HAP-1 (cell line): ENCODE measurements at regions not wholly inside any gene's neighbourhood (a gene's known extent, or its start where the extent isn't known, plus 50 kb on each side); places are given as distances from the start of the nearest gene placed in this dataset.
"Not testable (repeated sequence)": the region's sequence is repeated elsewhere in the genome, so short reads cannot be mapped to it uniquely, and the experiment has no call there.

ENCODE experiments used
- DNase-seq, 2 experiments: peaks; one replicate each; pipeline ENCODE4 v3.0.0-alpha.2; 2016 to 2020; ENCODE audit warnings: low spot score in 2 of 2
- H3K27me3 ChIP-seq: fragments of 250-450 bp; sonication (Bioruptor Pico); 2 replicates; pipeline ENCODE4 v1.5.1; 2020; ENCODE audit warnings: low read depth, mild to moderate bottlenecking, moderate library complexity
- H3K36me3 ChIP-seq: fragments of 250-450 bp; sonication (Bioruptor Pico); replicated peaks from 2 replicates; pipeline ENCODE4 v1.5.1; 2020; ENCODE audit warnings: mild to moderate bottlenecking
- H3K4me1 ChIP-seq: fragments of 250-450 bp; sonication (Bioruptor Pico); 2 replicates; pipeline ENCODE4 v1.5.1; 2020; ENCODE audit warnings: mild to moderate bottlenecking
- H3K4me3 ChIP-seq: fragments of 250-450 bp; sonication (Bioruptor Pico); 2 replicates; pipeline ENCODE4 v1.5.1; 2020; ENCODE audit warnings: mild to moderate bottlenecking, moderate library complexity
- H3K9me3 ChIP-seq: fragments of 250-450 bp; sonication (Bioruptor Pico); 2 replicates; pipeline ENCODE4 v1.5.1; 2020; ENCODE audit warnings: mild to moderate bottlenecking, moderate library complexity
- in situ Hi-C: fragments of 300-500 bp; cut with MboI; formaldehyde crosslinking; loops from 3 replicates; pipeline ENCODE4 v1.14.3; 2020; ENCODE audit warnings: low sequenced_read_pairs, inconsistent platforms, mixed read lengths

- H3K9me3 ChIP-seq: no peaks in the 10 kb centered on the region
- H3K27me3 ChIP-seq: 0 out of 2 replicates have a peak, but pooled peaks cover 3% of the 10 kb centered on the region
- H3K4me3 ChIP-seq: peak overlapping the region; percentile 56
- in situ Hi-C loops: no loop called here
- peaks cover 8% of the 10 kb centered on the region for H3K4me1 ChIP-seq
- DNase-seq: peak; percentile 48 to 55
- no peaks in the 10 kb centered on the region; the same call in 1 of the 2 replicates for H3K36me3 ChIP-seq
Observed at GRCh38 chr2:174681099-174682006, 82.9 kb downstream of the CHRNA1 start.

GRCh38 chr2:174680221-174680620 is 82.6 kb upstream of the WIPF1 start:
- Histone ChIP-seq H3K4me3 (no peak overlapping the region), H3K9me3 (no peaks in the 10 kb centered on the region), H3K36me3 (no peaks in the 10 kb centered on the region; the same call in 1 of the 2 replicates), H3K4me1 (peaks cover 7% of the 10 kb centered on the region), H3K27me3 (0 out of 2 replicates have a peak, but pooled peaks cover 3% of the 10 kb centered on the region)
- in situ Hi-C loops: no loop called here
- no peak for DNase-seq

- in situ Hi-C loops: no loop called here
- no peaks in the 10 kb centered on the region for H3K9me3 ChIP-seq
- H3K4me3 ChIP-seq: no peak overlapping the region
- H3K36me3 ChIP-seq: no peaks in the 10 kb centered on the region; the same call in 1 of the 2 replicates
- no peaks in the 10 kb centered on the region for H3K27me3 ChIP-seq
- no peak for DNase-seq
- H3K4me1 ChIP-seq: peaks cover 5% of the 10 kb centered on the region
Observed at GRCh38 chr2:174678395-174678794, 80.8 kb upstream of the WIPF1 start.

- Histone ChIP-seq H3K4me3 (no peak overlapping the region), H3K9me3 (no peaks in the 10 kb centered on the region; the same call in 1 of the 2 replicates), H3K4me1 (no peaks in the 10 kb centered on the region), H3K27me3 (no peaks in the 10 kb centered on the region), H3K36me3 (no peaks in the 10 kb centered on the region; the same call in 1 of the 2 replicates)
- no peak for DNase-seq
- in situ Hi-C loops: no loop called here
Observed at GRCh38 chr2:174675615-174676014, 78.0 kb upstream of the WIPF1 start.

- no peak for DNase-seq
- in situ Hi-C loops: no loop called here
- H3K4me3 ChIP-seq: no peak overlapping the region
- no peaks in the 10 kb centered on the region for H3K27me3 ChIP-seq
- no peaks in the 10 kb centered on the region for H3K36me3 ChIP-seq
- no peaks in the 10 kb centered on the region for H3K4me1 ChIP-seq
- H3K9me3 ChIP-seq: no peaks in the 10 kb centered on the region; the same call in 1 of the 2 replicates
Observed at GRCh38 chr2:174673876-174674275, 76.3 kb upstream of the WIPF1 start.

- Histone ChIP-seq H3K9me3 (no peaks in the 10 kb centered on the region; the same call in 1 of the 2 replicates), H3K27me3 (no peaks in the 10 kb centered on the region), H3K36me3 (no peaks in the 10 kb centered on the region), H3K4me1 (no peaks in the 10 kb centered on the region), H3K4me3 (no peak overlapping the region)
- no peak for DNase-seq
- in situ Hi-C loops: no loop called here
Observed at GRCh38 chr2:174673440-174673839, 75.8 kb upstream of the WIPF1 start.

- H3K9me3 ChIP-seq, DNase-seq, H3K27me3 ChIP-seq, H3K4me1 ChIP-seq, H3K36me3 ChIP-seq, in situ Hi-C loops, H3K4me3 ChIP-seq: not testable (repeated sequence)
Observed at GRCh38 chr2:174671532-174671931, 73.9 kb upstream of the WIPF1 start.

GRCh38 chr2:174670446-174670845 is 72.8 kb upstream of the WIPF1 start:
- Histone ChIP-seq H3K4me3 (no peak overlapping the region), H3K27me3 (no peaks in the 10 kb centered on the region), H3K36me3 (no peaks in the 10 kb centered on the region), H3K9me3 (no peaks in the 10 kb centered on the region; the same call in 1 of the 2 replicates), H3K4me1 (no peaks in the 10 kb centered on the region)
- in situ Hi-C loops: no loop called here
- no peak for DNase-seq

GRCh38 chr2:174669336-174669735 is 71.7 kb upstream of the WIPF1 start:
- Histone ChIP-seq H3K9me3 (no peaks in the 10 kb centered on the region; the same call in 1 of the 2 replicates), H3K36me3 (no peaks in the 10 kb centered on the region)
- in situ Hi-C loops: no loop called here

GRCh38 chr2:174668075-174668474 is 70.5 kb upstream of the WIPF1 start:
- in situ Hi-C loops: no loop called here
- H3K27me3 ChIP-seq: no peaks in the 10 kb centered on the region
- DNase-seq: no peak
- H3K4me1 ChIP-seq: no peaks in the 10 kb centered on the region
- H3K4me3 ChIP-seq: no peak overlapping the region
- H3K9me3 ChIP-seq: no peaks in the 10 kb centered on the region; the same call in 1 of the 2 replicates
- H3K36me3 ChIP-seq: no peaks in the 10 kb centered on the region

More at GRCh38 chr2:174669336-174669735, 71.7 kb upstream of the WIPF1 start:
- Histone ChIP-seq H3K27me3 (no peaks in the 10 kb centered on the region), H3K4me1 (no peaks in the 10 kb centered on the region), H3K4me3 (no peak overlapping the region)
- DNase-seq: no peak

GRCh38 chr2:174667250-174667860 is 69.8 kb upstream of the WIPF1 start:
- DNase-seq: no peak
- in situ Hi-C loops: no loop called here
- Histone ChIP-seq H3K36me3 (no peaks in the 10 kb centered on the region), H3K4me1 (no peaks in the 10 kb centered on the region), H3K9me3 (no peaks in the 10 kb centered on the region; the same call in 1 of the 2 replicates), H3K4me3 (no peak overlapping the region), H3K27me3 (no peaks in the 10 kb centered on the region)

GRCh38 chr2:174666845-174667244 is 69.2 kb upstream of the WIPF1 start:
- H3K4me3 ChIP-seq: no peak overlapping the region
- H3K27me3 ChIP-seq: no peaks in the 10 kb centered on the region
- DNase-seq: no peak
- H3K36me3 ChIP-seq: no peaks in the 10 kb centered on the region
- H3K4me1 ChIP-seq: no peaks in the 10 kb centered on the region
- in situ Hi-C loops: no loop called here
- no peaks in the 10 kb centered on the region for H3K9me3 ChIP-seq

- Histone ChIP-seq H3K9me3 (no peaks in the 10 kb centered on the region), H3K36me3 (no peaks in the 10 kb centered on the region), H3K4me3 (no peak overlapping the region), H3K27me3 (no peaks in the 10 kb centered on the region), H3K4me1 (no peaks in the 10 kb centered on the region)
- in situ Hi-C loops: no loop called here
- DNase-seq: no peak
Observed at GRCh38 chr2:174666312-174666711, 68.7 kb upstream of the WIPF1 start.
